ENCODE measurements at regions not wholly inside any gene's neighbourhood (a gene's known extent, or its start where the extent isn't known, plus 50 kb on each side); places are given as distances from the start of the nearest gene placed in this dataset.

DNA sequence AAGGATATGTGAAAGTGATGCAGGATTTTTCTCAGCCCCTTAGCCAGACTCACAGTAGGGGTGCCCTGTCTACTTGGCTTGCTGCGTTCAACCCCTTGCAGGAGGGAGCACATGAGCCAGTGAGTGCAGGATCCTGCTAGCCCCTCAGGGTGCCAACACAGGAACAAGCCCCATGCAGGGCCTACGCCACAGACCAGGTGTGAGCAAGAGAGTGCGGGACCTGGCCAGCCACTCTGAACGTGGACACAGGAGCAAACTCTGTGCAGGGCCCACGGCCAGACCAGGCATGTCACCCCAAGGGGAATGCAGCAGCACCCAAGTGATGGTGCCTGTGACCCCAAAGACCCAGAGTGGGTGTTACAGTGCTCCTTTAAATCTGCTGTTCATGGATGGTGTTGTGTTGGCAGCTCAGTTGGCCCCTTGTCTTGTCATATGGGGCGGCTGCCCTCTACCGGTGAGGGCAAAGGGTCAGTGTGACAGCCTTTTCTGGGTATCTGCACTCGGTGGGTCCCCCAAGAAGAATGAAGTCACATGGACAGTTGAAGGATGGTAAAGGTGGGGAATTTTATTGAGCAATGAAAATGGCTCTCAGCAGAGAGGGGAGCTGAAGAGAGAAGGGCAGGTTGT, 188.4 kb upstream of the MAOA start:
- DNase-seq (ENCODE audit: low read depth in 6 of 9, low spot score in 9 of 9): no peak
- Histone ChIP-seq H3K27me3 (ENCODE audit: control insufficient read depth in 2 of 2, insufficient read depth in 1 of 2, low read length in 1 of 2) (no peaks in the 10 kb centered on the region), H3K9me3 (ENCODE audit: control insufficient read depth in 2 of 2, insufficient read depth in 1 of 2, low read length in 1 of 2) (no peaks in the 10 kb centered on the region), H3K4me3 (ENCODE audit: low read length in 2 of 2) (no peak overlapping the region), H3K36me3 (ENCODE audit: control insufficient read depth in 2 of 2, insufficient read depth in 2 of 2, low read length in 1 of 2) (no peaks in the 10 kb centered on the region), H3K27ac (ENCODE audit: low read depth in 1 of 2, low read length in 1 of 2) (no peak overlapping the region), H3K4me1 (ENCODE audit: control insufficient read depth in 2 of 2, insufficient read depth in 2 of 2, low read length in 2 of 2) (no peaks in the 10 kb centered on the region)
- WGBS: 90% methylated on average over 8 of the region's 8 CpGs

DNA sequence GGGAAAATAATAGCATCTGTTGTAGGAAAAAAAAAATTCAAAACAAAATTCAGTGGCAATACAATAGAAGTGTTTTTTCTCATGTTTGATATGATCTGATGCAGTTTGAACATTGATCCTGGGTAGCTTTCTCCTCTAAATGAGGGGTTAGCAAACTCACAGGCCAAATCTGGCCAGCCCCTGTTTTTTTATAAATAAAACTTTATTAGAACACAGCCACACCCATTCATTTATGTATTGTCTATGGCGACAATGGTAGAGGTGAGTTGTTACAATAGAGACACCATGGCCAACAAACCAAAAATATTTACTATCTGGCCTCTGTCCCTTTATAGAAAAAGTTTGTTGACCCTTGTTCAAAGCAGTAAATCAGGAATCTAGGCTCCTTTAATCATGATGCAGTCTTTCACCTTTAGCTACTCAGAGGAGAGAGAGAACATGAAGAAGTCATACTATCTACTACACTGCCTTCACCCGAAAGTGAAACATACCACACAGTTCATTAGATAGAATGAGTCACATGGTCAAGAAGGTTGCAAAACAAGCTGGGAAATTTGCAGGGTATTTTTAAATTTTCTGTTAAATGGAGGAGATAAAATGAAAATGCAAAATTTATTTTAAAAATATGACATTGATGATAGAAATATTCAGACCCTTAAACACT, 186.6 kb upstream of the MAOA start:
- no peaks in the 10 kb centered on the region for H3K9me3 ChIP-seq (ENCODE audit: control insufficient read depth in 2 of 2, insufficient read depth in 1 of 2, low read length in 1 of 2)
- WGBS: 92% methylated on average over 2 of the region's 2 CpGs
- no peaks in the 10 kb centered on the region for H3K36me3 ChIP-seq (ENCODE audit: control insufficient read depth in 2 of 2, insufficient read depth in 2 of 2, low read length in 1 of 2)
- no peaks in the 10 kb centered on the region for H3K27me3 ChIP-seq (ENCODE audit: control insufficient read depth in 2 of 2, insufficient read depth in 1 of 2, low read length in 1 of 2)
- H3K4me3 ChIP-seq (ENCODE audit: low read length in 2 of 2): no peak overlapping the region
- no peak for DNase-seq (ENCODE audit: low read depth in 6 of 9, low spot score in 9 of 9)
- H3K27ac ChIP-seq (ENCODE audit: low read depth in 1 of 2, low read length in 1 of 2): no peak overlapping the region
- H3K4me1 ChIP-seq (ENCODE audit: control insufficient read depth in 2 of 2, insufficient read depth in 2 of 2, low read length in 2 of 2): no peaks in the 10 kb centered on the region

DNA sequence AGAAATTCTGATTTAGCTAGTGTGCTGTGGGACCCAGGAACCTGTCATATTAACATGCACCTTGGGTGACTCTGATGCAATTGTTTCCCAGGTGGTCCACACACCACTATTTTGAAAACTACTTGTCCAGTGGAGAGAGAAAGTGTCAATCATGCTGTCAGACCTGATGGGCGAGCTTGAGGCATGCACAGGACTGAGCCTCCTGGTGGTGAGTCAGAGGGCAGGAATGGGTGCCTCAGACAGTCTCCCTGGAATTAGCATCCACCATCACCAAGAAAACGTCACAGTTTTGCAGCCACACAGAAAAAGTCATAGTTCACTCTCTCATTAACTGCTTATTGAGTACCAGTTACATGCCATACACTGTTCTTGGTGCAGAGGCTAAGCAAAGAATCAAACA, 181.8 kb upstream of the MAOA start:
- DNase-seq (ENCODE audit: low read depth in 6 of 9, low spot score in 9 of 9): no peak
- H3K4me3 ChIP-seq (ENCODE audit: low read length in 2 of 2): no peak overlapping the region
- 91% methylated on average over 2 of the region's 2 CpGs for WGBS
- no peaks in the 10 kb centered on the region for H3K36me3 ChIP-seq (ENCODE audit: control insufficient read depth in 2 of 2, insufficient read depth in 2 of 2, low read length in 1 of 2)
- H3K27me3 ChIP-seq (ENCODE audit: control insufficient read depth in 2 of 2, insufficient read depth in 1 of 2, low read length in 1 of 2): no peaks in the 10 kb centered on the region
- no peak overlapping the region for H3K27ac ChIP-seq (ENCODE audit: low read depth in 1 of 2, low read length in 1 of 2)
- no peaks in the 10 kb centered on the region for H3K9me3 ChIP-seq (ENCODE audit: control insufficient read depth in 2 of 2, insufficient read depth in 1 of 2, low read length in 1 of 2)
- no peaks in the 10 kb centered on the region for H3K4me1 ChIP-seq (ENCODE audit: control insufficient read depth in 2 of 2, insufficient read depth in 2 of 2, low read length in 2 of 2)

DNA sequence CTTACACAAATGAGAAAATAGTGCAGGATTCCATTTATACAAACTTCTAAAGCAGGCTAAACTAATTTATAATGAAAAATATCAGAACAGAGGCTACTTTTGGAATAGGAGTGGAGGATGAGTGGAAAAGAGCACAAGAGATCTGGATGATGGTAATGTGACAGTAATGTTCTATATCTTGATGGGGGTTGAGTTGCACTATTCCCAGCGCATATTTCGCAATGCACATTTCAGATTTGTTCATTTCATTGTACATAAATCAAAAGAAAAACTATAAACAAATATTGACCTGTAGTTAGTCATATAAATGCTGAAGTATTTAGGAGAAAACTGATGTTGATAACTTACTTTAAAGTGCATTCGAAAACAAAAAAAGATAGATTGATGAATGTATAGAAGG, 177.0 kb upstream of the MAOA start:
- H3K4me3 ChIP-seq (ENCODE audit: low read length in 2 of 2): no peak overlapping the region
- no peaks in the 10 kb centered on the region for H3K4me1 ChIP-seq (ENCODE audit: control insufficient read depth in 2 of 2, insufficient read depth in 2 of 2, low read length in 2 of 2)
- DNase-seq (ENCODE audit: low read depth in 6 of 9, low spot score in 9 of 9): no peak
- no peaks in the 10 kb centered on the region for H3K27me3 ChIP-seq (ENCODE audit: control insufficient read depth in 2 of 2, insufficient read depth in 1 of 2, low read length in 1 of 2)
- H3K27ac ChIP-seq (ENCODE audit: low read depth in 1 of 2, low read length in 1 of 2): no peak overlapping the region
- WGBS: 97% methylated on average over 3 of the region's 3 CpGs
- no peaks in the 10 kb centered on the region for H3K9me3 ChIP-seq (ENCODE audit: control insufficient read depth in 2 of 2, insufficient read depth in 1 of 2, low read length in 1 of 2)
- no peaks in the 10 kb centered on the region for H3K36me3 ChIP-seq (ENCODE audit: control insufficient read depth in 2 of 2, insufficient read depth in 2 of 2, low read length in 1 of 2)

DNA sequence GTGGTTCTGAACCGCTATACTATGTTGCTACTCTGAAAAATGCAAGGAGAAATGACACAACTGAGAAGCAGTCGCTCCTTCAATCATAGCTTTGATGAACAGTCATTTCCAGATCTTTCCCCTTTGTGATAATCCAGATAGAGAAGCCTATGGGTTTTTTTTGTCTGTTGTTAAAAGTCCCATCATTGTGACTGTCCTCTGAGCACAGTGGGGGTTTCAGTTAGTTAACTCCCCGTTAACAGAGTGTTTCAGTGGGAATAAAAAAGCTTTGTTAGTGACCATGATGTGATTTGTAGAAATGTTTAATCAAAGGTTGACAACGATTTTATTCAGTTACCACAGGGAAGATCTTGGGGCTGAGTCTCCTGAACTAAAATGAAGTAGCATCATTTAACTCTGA, 176.2 kb upstream of the MAOA start:
- no peak overlapping the region for H3K27ac ChIP-seq (ENCODE audit: low read depth in 1 of 2, low read length in 1 of 2)
- 86% methylated on average over 4 of the region's 4 CpGs for WGBS
- no peaks in the 10 kb centered on the region for H3K9me3 ChIP-seq (ENCODE audit: control insufficient read depth in 2 of 2, insufficient read depth in 1 of 2, low read length in 1 of 2)
- no peak for DNase-seq (ENCODE audit: low read depth in 6 of 9, low spot score in 9 of 9)
- no peaks in the 10 kb centered on the region for H3K36me3 ChIP-seq (ENCODE audit: control insufficient read depth in 2 of 2, insufficient read depth in 2 of 2, low read length in 1 of 2)
- no peak overlapping the region for H3K4me3 ChIP-seq (ENCODE audit: low read length in 2 of 2)
- no peaks in the 10 kb centered on the region for H3K27me3 ChIP-seq (ENCODE audit: control insufficient read depth in 2 of 2, insufficient read depth in 1 of 2, low read length in 1 of 2)
- H3K4me1 ChIP-seq (ENCODE audit: control insufficient read depth in 2 of 2, insufficient read depth in 2 of 2, low read length in 2 of 2): no peaks in the 10 kb centered on the region

DNA sequence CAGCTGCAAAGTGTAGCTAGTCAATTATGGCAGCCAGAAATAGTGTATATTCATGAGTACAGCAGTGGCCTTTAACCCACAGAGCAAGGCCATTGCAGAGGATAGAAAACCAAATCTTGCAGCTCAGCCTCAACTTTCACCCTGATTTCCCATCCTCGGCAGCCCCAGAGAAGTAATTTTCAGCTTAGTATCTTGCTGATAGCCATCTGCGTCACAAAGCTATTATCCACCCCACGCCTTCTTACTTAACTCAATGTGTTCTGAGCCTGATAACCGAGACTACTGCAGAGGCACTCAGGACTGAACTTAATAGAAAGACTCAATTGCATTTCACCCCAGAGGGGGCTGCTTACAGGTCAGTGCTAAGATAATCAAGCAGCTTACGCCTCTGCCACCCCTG, 174.5 kb upstream of the MAOA start:
- no peak overlapping the region for H3K4me3 ChIP-seq (ENCODE audit: low read length in 2 of 2)
- H3K9me3 ChIP-seq (ENCODE audit: control insufficient read depth in 2 of 2, insufficient read depth in 1 of 2, low read length in 1 of 2): no peaks in the 10 kb centered on the region
- 93% methylated on average over 5 of the region's 5 CpGs for WGBS
- no peaks in the 10 kb centered on the region for H3K27me3 ChIP-seq (ENCODE audit: control insufficient read depth in 2 of 2, insufficient read depth in 1 of 2, low read length in 1 of 2)
- no peaks in the 10 kb centered on the region for H3K4me1 ChIP-seq (ENCODE audit: control insufficient read depth in 2 of 2, insufficient read depth in 2 of 2, low read length in 2 of 2)
- H3K27ac ChIP-seq (ENCODE audit: low read depth in 1 of 2, low read length in 1 of 2): no peak overlapping the region
- no peaks in the 10 kb centered on the region for H3K36me3 ChIP-seq (ENCODE audit: control insufficient read depth in 2 of 2, insufficient read depth in 2 of 2, low read length in 1 of 2)
- no peak for DNase-seq (ENCODE audit: low read depth in 6 of 9, low spot score in 9 of 9)

DNA sequence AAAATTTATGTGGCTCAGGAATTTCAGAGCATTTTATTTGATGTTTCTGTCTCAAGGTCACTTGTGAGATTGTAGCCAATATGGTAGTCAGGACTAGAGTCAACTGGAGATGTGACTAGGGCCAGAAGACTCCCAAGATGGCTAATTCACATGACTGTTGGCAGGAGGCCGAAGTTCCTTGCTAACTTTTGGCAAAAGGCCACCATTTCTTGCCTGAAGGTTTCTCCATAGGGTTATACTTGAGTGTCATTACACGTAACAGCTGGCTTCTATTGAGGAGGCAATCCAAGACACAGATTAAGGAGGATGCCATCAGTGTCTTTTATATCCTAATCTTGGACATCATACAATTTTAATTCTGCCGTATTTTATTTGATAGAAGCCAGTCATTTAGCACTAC, 162.3 kb upstream of the MAOA start:
- Histone ChIP-seq H3K4me3 (ENCODE audit: low read length in 2 of 2) (no peak overlapping the region), H3K27me3 (ENCODE audit: control insufficient read depth in 2 of 2, insufficient read depth in 1 of 2, low read length in 1 of 2) (no peaks in the 10 kb centered on the region), H3K9me3 (ENCODE audit: control insufficient read depth in 2 of 2, insufficient read depth in 1 of 2, low read length in 1 of 2) (no peaks in the 10 kb centered on the region), H3K27ac (ENCODE audit: low read depth in 1 of 2, low read length in 1 of 2) (no peak overlapping the region), H3K36me3 (ENCODE audit: control insufficient read depth in 2 of 2, insufficient read depth in 2 of 2, low read length in 1 of 2) (no peaks in the 10 kb centered on the region), H3K4me1 (ENCODE audit: control insufficient read depth in 2 of 2, insufficient read depth in 2 of 2, low read length in 2 of 2) (no peaks in the 10 kb centered on the region)
- 95% methylated on average over 3 of the region's 3 CpGs for WGBS
- DNase-seq (ENCODE audit: low read depth in 6 of 9, low spot score in 9 of 9): no peak

DNA sequence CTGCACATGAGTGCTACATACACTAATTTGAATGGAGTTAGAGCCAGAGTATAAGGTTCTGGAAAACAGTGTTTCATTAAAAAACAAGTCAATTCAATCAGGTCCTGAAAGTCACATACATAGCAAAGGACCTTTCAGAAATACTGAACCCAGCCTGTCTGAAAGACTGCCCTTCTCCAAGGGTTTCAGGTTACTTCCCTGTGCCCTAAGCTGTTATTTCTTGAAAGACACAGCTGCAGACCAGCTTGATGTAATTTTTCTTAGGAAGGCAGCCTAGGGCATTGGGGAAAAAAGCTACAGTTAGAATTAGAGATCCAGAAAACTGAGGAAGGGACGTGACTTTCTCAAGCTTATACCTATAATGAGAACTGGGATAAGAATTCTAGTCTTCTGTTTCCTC, 155.9 kb upstream of the MAOA start:
- DNase-seq (ENCODE audit: low read depth in 6 of 9, low spot score in 9 of 9): no peak
- Histone ChIP-seq H3K4me1 (ENCODE audit: control insufficient read depth in 2 of 2, insufficient read depth in 2 of 2, low read length in 2 of 2) (no peaks in the 10 kb centered on the region), H3K9me3 (ENCODE audit: control insufficient read depth in 2 of 2, insufficient read depth in 1 of 2, low read length in 1 of 2) (no peaks in the 10 kb centered on the region), H3K36me3 (ENCODE audit: control insufficient read depth in 2 of 2, insufficient read depth in 2 of 2, low read length in 1 of 2) (no peaks in the 10 kb centered on the region), H3K4me3 (ENCODE audit: low read length in 2 of 2) (no peak overlapping the region), H3K27ac (ENCODE audit: low read depth in 1 of 2, low read length in 1 of 2) (no peak overlapping the region), H3K27me3 (ENCODE audit: control insufficient read depth in 2 of 2, insufficient read depth in 1 of 2, low read length in 1 of 2) (no peaks in the 10 kb centered on the region)
- WGBS: 97% methylated on average over 1 of the region's 1 CpG

DNA sequence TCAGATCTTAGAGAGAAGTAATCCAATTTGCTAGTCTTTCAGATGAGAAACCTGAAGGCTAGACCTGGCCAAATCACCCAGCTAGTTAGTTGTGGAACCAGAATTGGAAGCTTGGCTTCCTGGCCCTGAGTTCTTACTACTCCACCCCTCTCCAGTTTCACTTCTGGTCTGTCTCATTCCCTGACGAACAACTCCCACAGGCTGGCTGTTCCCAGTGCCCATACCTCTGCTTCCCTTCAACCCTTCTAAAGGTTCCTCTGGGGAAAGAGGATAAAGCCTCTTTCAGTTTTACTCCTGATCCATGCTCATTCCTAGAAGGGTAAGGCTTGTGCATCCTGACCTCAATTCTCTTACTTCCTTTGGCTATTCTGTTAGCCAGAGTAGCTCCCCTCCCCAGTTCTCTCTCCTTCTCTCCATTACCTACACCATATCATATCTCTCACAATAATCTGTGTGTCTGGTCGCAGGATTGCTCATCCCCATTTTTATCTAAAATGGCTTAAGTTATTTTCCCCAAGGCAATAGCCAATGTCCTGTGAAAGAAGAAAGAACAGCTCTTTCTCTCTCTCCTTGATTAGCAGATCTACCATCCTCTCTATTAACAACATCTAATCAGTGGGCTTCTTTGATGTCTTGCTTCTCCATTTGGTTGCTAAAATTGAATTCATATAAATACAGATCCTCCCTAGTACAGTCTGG, 155.0 kb upstream of the MAOA start:
- no peaks in the 10 kb centered on the region for H3K36me3 ChIP-seq (ENCODE audit: control insufficient read depth in 2 of 2, insufficient read depth in 2 of 2, low read length in 1 of 2)
- no peak overlapping the region for H3K4me3 ChIP-seq (ENCODE audit: low read length in 2 of 2)
- no peak overlapping the region for H3K27ac ChIP-seq (ENCODE audit: low read depth in 1 of 2, low read length in 1 of 2)
- DNase-seq (ENCODE audit: low read depth in 6 of 9, low spot score in 9 of 9): no peak
- 97% methylated on average over 2 of the region's 2 CpGs for WGBS
- H3K27me3 ChIP-seq (ENCODE audit: control insufficient read depth in 2 of 2, insufficient read depth in 1 of 2, low read length in 1 of 2): no peaks in the 10 kb centered on the region
- no peaks in the 10 kb centered on the region for H3K9me3 ChIP-seq (ENCODE audit: control insufficient read depth in 2 of 2, insufficient read depth in 1 of 2, low read length in 1 of 2)
- no peaks in the 10 kb centered on the region for H3K4me1 ChIP-seq (ENCODE audit: control insufficient read depth in 2 of 2, insufficient read depth in 2 of 2, low read length in 2 of 2)
